ENCODE measurements at regions not wholly inside any gene's neighbourhood (a gene's known extent, or its start where the extent isn't known, plus 50 kb on each side); places are given as distances from the start of the nearest gene placed in this dataset.

DNA sequence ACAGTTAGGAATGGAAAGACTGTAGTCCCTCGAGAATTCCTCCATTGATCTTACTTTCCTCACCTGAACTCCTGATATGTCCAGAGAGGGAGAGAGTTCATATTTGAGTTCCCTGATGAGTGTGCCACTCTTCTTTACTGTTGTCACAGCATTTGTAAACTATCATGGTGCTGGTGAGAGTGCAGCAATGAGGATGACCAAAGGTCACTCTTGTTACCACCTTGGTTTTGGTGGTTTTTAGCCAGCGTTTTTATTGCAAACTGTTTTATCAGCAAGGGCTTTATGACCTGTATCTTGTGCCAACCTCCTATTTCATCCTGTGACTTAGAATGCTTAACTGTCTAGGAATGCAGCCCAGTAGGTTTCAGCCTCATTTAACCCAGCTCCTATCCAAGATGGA is 1062.5 kb downstream of the BCL11A start:
- H3K36me3 Mint-ChIP-seq (ENCODE audit: insufficient read depth), result no peaks in the 10 kb centered on the region

DNA sequence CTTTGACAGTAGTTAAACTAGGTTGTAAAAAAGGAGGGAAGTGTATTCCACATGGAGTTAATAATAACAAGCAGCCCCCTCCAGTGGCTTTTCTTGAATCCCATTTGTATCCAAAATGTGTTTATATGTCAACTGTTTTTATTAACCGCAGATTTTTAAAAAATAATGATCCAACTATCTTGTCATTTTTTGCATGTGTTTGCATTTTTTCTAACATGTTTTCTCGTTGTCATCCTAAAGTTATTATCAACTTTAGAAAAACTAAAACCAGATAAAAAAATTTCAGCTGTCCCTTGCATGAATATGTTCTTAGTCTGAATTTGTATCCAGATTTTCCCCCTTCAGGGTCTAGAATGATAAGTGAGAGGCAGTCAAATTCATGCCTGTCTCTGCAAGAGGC is 1063.3 kb downstream of the BCL11A start:
- Mint-ChIP-seq H3K27me3 (no peaks in the 10 kb centered on the region), H3K4me1 (ENCODE audit: low read depth in 2 of 2) (no peaks in the 10 kb centered on the region), H3K27ac (no peak overlapping the region), H3K9me3 (peaks cover 0 to 3% of the 10 kb centered on the region in 2 donors), H3K4me3 (no peak overlapping the region), H3K36me3 (ENCODE audit: insufficient read depth) (no peaks in the 10 kb centered on the region)
- no peak for ATAC-seq (replicated peaks)
- no peak for DNase-seq

More for the DNA sequence above, 1062.5 kb downstream of the BCL11A start:
- H3K27ac Mint-ChIP-seq, result no peak overlapping the region
- H3K27me3 Mint-ChIP-seq, result no peaks in the 10 kb centered on the region
- H3K4me1 Mint-ChIP-seq (ENCODE audit: low read depth in 2 of 2), result no peaks in the 10 kb centered on the region
- no peak for ATAC-seq (replicated peaks)
- peaks cover 4 to 8% of the 10 kb centered on the region in 2 donors for H3K9me3 Mint-ChIP-seq
- no peak for DNase-seq
- no peak overlapping the region for H3K4me3 Mint-ChIP-seq

DNA sequence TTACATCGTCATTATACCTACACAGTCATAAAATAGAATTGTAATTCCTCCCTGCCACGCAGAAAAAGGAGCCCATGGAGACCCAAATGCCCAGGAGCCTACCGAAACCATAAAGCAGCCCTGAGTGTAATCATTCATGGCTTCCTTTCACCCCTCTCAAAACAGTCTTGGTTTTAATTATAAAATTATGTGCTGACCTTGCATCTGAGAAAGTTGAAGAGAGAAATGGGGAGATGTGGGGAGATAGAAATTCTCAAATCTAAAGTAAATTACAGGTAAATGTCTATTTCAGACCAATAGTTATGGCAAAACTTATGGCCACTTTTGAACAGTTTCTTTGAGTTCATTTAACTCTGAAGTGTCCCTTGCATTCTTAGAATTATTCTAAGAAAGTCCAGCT is 1068.8 kb downstream of the BCL11A start:
- ATAC-seq (replicated peaks) (no peak), DNase-seq (no peak)
- Mint-ChIP-seq H3K27ac (no peak overlapping the region), H3K36me3 (ENCODE audit: insufficient read depth) (no peaks in the 10 kb centered on the region), H3K4me3 (no peak overlapping the region), H3K27me3 (no peaks in the 10 kb centered on the region), H3K9me3 (peaks cover 0 to 4% of the 10 kb centered on the region in 2 donors), H3K4me1 (ENCODE audit: low read depth in 2 of 2) (no peaks in the 10 kb centered on the region)

DNA sequence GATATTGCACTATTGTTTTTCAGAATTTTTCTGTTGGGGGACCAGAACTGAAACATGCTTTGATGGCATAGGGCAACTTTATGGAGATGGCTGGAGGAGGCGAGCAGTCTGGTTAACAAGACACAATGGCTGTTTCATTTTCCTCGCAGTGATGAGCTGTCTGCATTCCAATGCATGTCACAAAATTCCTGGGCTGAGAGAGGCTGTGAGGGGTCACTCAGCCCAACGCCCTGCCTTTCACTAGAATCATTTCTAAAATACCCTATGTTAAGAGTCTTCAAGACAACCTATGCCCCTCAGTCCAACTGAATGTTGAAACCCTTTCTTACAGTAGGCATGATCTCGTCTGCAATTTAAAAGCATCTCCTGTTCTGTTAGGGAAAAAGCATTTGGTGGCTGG is 1090.0 kb downstream of the BCL11A start:
- Mint-ChIP-seq H3K4me1 (ENCODE audit: low read depth in 2 of 2) (no peaks in the 10 kb centered on the region), H3K9me3 (peaks cover 6 to 31% of the 10 kb centered on the region in 2 donors), H3K27ac (no peak overlapping the region), H3K4me3 (no peak overlapping the region), H3K36me3 (ENCODE audit: insufficient read depth) (no peaks in the 10 kb centered on the region), H3K27me3 (no peaks in the 10 kb centered on the region)
- ATAC-seq (replicated peaks) (no peak), DNase-seq (no peak)

DNA sequence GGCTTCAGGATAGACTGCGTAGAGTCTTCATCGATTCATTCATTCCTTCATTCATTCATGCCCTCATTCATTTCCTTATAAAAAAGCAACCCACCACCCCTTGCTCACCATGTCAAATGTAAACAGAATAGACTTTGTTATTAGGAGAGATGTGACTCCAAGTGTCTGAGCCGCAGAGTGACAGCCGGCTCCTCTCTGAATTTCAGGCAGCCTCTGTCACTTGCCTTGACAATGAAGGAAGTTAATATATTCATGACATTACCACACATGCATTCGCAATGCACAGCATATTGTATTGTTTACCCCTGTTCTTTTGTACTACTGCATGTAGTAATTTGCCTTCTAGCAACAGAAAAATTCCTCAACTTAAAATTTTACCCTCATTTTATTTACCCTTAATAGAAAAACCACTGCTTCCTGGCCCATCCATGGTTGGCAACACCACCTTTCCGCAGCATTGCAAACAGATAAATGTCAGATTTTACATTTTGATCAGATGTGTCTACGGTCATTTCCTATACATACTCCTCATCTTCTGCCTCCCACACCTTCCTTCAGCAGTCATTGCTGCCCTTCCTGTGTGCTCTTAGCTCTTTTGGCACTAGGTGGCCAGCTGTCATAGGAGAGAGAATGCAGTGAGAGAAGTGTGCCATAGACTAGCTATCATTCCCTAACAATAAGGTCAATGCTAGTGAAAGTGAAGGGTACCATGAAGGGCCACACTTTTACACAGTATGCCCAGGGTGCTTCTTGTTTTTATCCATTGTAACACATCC is 1090.8 kb downstream of the BCL11A start:
- Mint-ChIP-seq H3K27ac (no peak overlapping the region), H3K36me3 (ENCODE audit: insufficient read depth) (no peaks in the 10 kb centered on the region), H3K4me1 (ENCODE audit: low read depth in 2 of 2) (no peaks in the 10 kb centered on the region), H3K27me3 (no peaks in the 10 kb centered on the region), H3K4me3 (no peak overlapping the region), H3K9me3 (peaks cover 6 to 31% of the 10 kb centered on the region in 2 donors)
- ATAC-seq (replicated peaks), result no peak
- no peak for DNase-seq

DNA sequence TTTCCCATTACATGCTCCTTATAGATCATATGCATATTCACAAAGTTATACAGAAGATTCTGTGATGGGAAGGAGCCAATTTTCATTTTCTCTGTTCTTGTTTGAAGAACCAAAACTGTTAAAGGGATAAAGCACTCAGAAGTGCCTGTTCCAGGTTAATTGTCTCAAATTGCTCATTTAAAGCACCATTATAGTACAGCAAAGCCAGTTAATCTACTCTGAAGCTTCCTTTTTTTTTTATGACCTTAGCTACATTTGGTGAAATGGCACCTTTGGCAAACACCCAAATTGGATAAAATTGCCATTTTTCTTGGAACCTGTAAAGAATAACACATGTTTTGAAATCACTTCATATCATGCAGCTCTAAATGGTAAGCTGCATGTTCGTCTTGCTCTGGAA is 1092.3 kb downstream of the BCL11A start:
- Mint-ChIP-seq H3K27me3 (no peaks in the 10 kb centered on the region), H3K9me3 (peaks cover 8 to 39% of the 10 kb centered on the region in 2 donors), H3K36me3 (ENCODE audit: insufficient read depth) (no peaks in the 10 kb centered on the region), H3K27ac (no peak overlapping the region), H3K4me3 (no peak overlapping the region), H3K4me1 (ENCODE audit: low read depth in 2 of 2) (no peaks in the 10 kb centered on the region)
- ATAC-seq (replicated peaks) (no peak), DNase-seq (no peak)

DNA sequence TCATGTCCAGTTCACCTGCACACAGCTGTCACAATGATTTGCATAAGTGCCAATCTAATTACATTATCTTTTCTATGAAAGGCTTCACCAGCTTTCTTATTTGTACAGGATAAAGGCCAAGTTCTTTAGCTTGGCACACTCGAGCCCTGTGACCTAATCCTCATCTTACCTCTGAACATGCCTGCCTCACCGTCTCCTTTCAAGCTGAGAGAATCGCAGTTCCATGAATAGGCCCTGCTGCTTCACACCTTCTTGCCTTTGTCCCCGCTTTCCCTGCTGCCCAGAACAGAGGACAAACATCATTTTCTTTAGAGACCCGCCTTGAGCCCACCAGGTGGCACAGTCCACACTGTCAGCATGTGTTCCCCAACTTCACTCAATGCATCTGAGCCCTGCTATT is 1094.7 kb downstream of the BCL11A start:
- no peak for DNase-seq
- no peaks in the 10 kb centered on the region for H3K4me1 Mint-ChIP-seq (ENCODE audit: low read depth in 2 of 2)
- H3K9me3 Mint-ChIP-seq, result peaks cover 10 to 40% of the 10 kb centered on the region in 2 donors

DNA sequence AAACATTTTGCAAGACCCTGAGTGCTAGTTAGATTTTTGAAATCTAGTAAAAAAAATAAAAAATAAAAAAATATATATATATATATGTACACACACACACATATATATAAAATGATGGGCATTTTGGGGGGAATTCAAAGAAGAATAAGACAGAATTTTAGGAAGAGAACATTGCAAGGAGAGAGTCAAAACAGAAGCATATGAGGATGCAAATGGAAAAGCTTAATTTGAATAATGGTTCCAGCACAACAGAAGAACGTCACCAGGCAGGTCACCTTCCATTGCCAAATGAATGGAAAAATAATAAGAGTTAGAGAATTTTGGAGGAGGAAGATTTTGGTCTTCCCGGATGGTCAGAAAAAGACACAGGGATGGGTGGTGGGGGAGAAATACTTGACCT is 1097.2 kb downstream of the BCL11A start:
- Mint-ChIP-seq H3K27ac (no peak overlapping the region), H3K9me3 (peaks cover 14 to 29% of the 10 kb centered on the region in 2 donors), H3K4me1 (ENCODE audit: low read depth in 2 of 2) (no peaks in the 10 kb centered on the region), H3K4me3 (no peak overlapping the region), H3K36me3 (ENCODE audit: insufficient read depth) (no peaks in the 10 kb centered on the region), H3K27me3 (no peaks in the 10 kb centered on the region)
- ATAC-seq (replicated peaks) (no peak), DNase-seq (no peak)

More for the DNA sequence above, 1094.7 kb downstream of the BCL11A start:
- no peak for ATAC-seq (replicated peaks)
- Mint-ChIP-seq H3K27ac (peak overlapping the region in 1 of 2 donors; percentile 6), H3K4me3 (no peak overlapping the region), H3K36me3 (ENCODE audit: insufficient read depth) (no peaks in the 10 kb centered on the region), H3K27me3 (no peaks in the 10 kb centered on the region)

DNA sequence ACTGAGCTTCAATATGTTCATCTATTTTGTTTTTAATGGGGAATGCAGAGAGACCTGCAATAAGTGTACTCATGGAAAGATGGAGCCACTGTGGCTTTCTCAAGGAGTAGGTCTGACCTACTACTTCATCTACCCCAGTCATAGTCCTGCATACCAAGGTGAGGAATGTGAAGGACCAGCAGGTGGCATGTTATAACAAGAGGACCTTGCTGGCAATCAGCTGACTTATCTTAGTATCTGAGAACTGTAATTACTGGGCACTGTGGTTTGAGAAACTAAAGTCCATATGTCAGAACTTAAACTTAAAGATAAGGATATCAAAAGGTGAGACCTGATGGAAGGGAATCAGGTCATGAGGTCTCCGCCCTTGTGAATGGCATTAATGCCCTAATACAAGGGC is 1104.2 kb downstream of the BCL11A start:
- no peaks in the 10 kb centered on the region for H3K27me3 Mint-ChIP-seq
- no peak for DNase-seq
- no peak for ATAC-seq (replicated peaks)
- peaks cover 15 to 17% of the 10 kb centered on the region in 2 donors for H3K9me3 Mint-ChIP-seq
- H3K27ac Mint-ChIP-seq, result no peak overlapping the region
- H3K4me3 Mint-ChIP-seq, result no peak overlapping the region
- H3K4me1 Mint-ChIP-seq (ENCODE audit: low read depth in 2 of 2), result no peaks in the 10 kb centered on the region
- no peaks in the 10 kb centered on the region for H3K36me3 Mint-ChIP-seq (ENCODE audit: insufficient read depth)

DNA sequence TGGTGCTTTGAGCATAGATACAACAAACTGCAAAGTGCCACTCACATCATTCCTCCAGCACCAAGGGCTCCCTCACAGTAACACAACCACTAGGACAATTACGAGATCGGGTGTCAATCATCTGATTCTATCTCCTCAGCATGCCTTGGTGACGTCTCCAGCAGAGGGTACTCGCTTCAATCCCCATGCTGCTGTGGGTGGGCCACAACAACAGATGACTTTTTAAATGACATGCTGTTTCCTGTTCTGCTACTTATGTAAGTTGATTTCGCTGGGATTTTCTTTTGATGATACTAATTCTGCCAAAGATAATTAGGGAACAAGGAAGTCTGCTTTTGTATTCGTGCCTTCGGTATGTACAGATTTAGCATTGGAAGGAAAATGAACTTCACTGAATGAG is 1113.0 kb downstream of the BCL11A start:
- Mint-ChIP-seq H3K27ac (no peak overlapping the region), H3K4me3 (no peak overlapping the region), H3K9me3 (peaks cover 3 to 18% of the 10 kb centered on the region in 2 donors), H3K36me3 (ENCODE audit: insufficient read depth) (no peaks in the 10 kb centered on the region), H3K27me3 (no peaks in the 10 kb centered on the region), H3K4me1 (ENCODE audit: low read depth in 2 of 2) (no peaks in the 10 kb centered on the region)
- ATAC-seq (replicated peaks) (no peak), DNase-seq (no peak)

DNA sequence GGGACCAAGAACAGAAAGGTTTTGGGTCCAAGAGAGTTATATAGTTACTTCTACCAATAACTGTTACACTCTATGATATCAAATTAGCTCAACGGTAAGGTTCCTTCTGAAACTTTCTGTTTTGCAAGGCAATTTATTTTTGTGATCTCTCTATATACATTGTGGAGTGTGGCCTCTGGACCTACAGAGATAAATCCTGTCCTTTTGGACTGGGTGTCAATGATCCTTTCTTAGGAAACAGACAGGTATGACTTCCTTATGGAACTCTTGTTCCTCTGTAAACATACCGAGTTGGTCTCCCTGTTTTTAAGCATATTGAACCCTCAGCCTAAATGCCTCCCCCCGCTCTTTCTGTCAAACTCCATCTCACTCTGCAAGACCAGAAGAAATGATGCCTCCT is 1117.8 kb downstream of the BCL11A start:
- Mint-ChIP-seq H3K27ac (no peak overlapping the region), H3K4me3 (no peak overlapping the region), H3K27me3 (no peaks in the 10 kb centered on the region), H3K4me1 (ENCODE audit: low read depth in 2 of 2) (no peaks in the 10 kb centered on the region), H3K9me3 (peaks cover 5 to 17% of the 10 kb centered on the region in 2 donors), H3K36me3 (ENCODE audit: insufficient read depth) (no peaks in the 10 kb centered on the region)
- DNase-seq (no peak), ATAC-seq (replicated peaks) (no peak)

DNA sequence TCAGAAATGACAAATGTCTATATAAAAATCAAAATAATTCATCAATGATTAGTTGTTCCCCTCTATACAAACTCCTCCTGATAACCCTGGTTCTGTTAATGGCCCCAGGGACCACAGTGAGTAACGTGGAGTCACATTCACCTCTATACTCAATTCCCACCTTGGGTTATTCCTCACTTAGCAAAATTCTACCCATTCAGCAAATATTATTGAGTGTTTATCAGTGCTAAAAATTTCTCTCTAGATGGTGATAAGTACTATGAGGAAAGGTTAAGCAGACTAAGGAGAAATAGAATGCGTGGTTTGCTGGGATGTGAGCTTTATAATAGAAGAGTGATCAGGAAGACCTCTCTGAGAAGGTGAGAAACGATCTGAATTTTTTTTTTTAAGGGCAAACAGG is 1124.5 kb downstream of the BCL11A start:
- ATAC-seq (replicated peaks) (no peak), DNase-seq (no peak)
- no peak overlapping the region for H3K27ac Mint-ChIP-seq
- no peak overlapping the region for H3K4me3 Mint-ChIP-seq
- no peaks in the 10 kb centered on the region for H3K36me3 Mint-ChIP-seq (ENCODE audit: insufficient read depth)
- peaks cover 0 to 6% of the 10 kb centered on the region in 2 donors for H3K9me3 Mint-ChIP-seq
- no peaks in the 10 kb centered on the region for H3K27me3 Mint-ChIP-seq
- H3K4me1 Mint-ChIP-seq (ENCODE audit: low read depth in 2 of 2), result no peaks in the 10 kb centered on the region

DNA sequence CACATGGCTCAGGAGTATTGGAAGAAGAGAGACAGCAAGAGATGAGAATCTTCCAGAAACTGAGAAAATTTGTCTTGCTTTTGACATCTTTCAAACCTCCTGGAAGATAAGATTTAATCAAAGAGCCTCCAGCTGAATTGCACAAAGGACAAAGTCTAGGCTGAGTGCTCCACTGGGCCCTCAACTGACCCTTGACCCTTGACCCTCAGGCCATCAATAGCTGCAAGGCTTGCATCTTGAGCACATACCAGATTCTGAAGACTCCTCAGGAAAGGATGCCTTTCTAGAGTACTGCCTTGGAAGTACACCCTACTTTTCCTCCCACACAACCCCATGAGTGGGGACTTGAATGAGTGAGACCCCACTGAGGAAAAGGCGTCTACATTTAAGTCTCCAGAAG is 1125.5 kb downstream of the BCL11A start:
- no peak overlapping the region for H3K4me3 Mint-ChIP-seq
- DNase-seq, result no peak
- no peak overlapping the region for H3K27ac Mint-ChIP-seq
- H3K27me3 Mint-ChIP-seq, result no peaks in the 10 kb centered on the region
- no peaks in the 10 kb centered on the region for H3K36me3 Mint-ChIP-seq (ENCODE audit: insufficient read depth)
- peaks cover 0 to 4% of the 10 kb centered on the region in 2 donors for H3K9me3 Mint-ChIP-seq
- no peak for ATAC-seq (replicated peaks)
- no peaks in the 10 kb centered on the region for H3K4me1 Mint-ChIP-seq (ENCODE audit: low read depth in 2 of 2)

DNA sequence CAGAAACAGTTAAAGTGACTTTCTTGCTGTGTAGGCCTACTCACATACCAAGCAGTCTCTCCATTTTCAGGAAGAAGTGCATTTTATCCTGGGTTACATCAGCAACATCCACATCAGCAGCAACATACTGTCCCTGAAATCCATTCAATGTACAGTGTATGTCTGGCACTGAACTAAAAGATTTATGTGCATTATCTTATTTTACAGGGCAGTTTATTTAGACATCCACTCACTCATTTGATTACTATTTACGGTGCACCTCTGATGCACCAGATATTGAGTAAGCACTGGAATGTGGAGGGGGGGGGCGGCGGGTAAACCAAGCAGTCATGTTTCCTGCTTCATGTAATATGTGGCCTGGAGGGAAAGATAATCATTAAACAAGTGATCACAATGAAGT is 1128.2 kb downstream of the BCL11A start:
- ATAC-seq (replicated peaks), result no peak

More for the DNA sequence above, 1128.2 kb downstream of the BCL11A start:
- Mint-ChIP-seq H3K27ac (no peak overlapping the region), H3K36me3 (ENCODE audit: insufficient read depth) (no peaks in the 10 kb centered on the region), H3K4me1 (ENCODE audit: low read depth in 2 of 2) (no peaks in the 10 kb centered on the region), H3K9me3 (peaks cover 7 to 8% of the 10 kb centered on the region in 2 donors), H3K27me3 (no peaks in the 10 kb centered on the region), H3K4me3 (no peak overlapping the region)
- no peak for DNase-seq
